Lower leg skin (tissue), 3 donors: ENCODE measurements at regions not wholly inside any gene's neighbourhood (a gene's known extent, or its start where the extent isn't known, plus 50 kb on each side); places are given as distances from the start of the nearest gene placed in this dataset.
"Not testable (repeated sequence)": the region's sequence is repeated elsewhere in the genome, so short reads cannot be mapped to it uniquely, and the experiment has no call there.

Source experiments
- POLR2A ChIP-seq, 2 donors: fragments of 450-650 bp; IDR thresholded peaks; one replicate each; pipeline ENCODE4 v1.6.1; 2016 to 2017; ENCODE audit warnings: antibody characterized with exemption in 2 of 2, mild to moderate bottlenecking in 1 of 2, moderate library complexity in 1 of 2
- TF ChIP-seq, protein P1 (sequence below), 3 donors: fragments of 450-650 bp; IDR thresholded peaks; one replicate each; pipeline ENCODE4 v1.5.1; 2016; ENCODE audit warnings: antibody characterized with exemption in 3 of 3, mild to moderate bottlenecking in 3 of 3, moderate library complexity in 2 of 3

DNA sequence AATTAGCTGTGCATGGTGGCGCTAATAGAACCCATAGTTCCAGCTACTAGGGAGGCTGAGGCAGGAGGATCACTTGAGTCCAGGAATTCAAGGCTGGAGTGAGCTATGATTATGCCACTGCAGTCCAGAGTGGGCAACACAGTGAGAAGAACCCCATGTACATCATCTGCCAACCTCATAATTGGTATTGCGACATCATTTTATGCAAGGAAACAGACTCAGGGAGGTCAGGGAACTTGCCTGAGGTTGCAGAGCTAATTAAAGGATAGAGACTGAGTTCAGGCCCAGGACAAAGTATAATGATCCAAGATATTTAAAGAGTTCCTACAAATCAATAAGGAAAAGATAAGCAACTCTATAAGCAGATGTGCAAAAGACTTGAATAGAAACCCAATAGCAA lies 178.1 kb upstream of the TUBA3C start:
- TF ChIP-seq, protein P1, sequence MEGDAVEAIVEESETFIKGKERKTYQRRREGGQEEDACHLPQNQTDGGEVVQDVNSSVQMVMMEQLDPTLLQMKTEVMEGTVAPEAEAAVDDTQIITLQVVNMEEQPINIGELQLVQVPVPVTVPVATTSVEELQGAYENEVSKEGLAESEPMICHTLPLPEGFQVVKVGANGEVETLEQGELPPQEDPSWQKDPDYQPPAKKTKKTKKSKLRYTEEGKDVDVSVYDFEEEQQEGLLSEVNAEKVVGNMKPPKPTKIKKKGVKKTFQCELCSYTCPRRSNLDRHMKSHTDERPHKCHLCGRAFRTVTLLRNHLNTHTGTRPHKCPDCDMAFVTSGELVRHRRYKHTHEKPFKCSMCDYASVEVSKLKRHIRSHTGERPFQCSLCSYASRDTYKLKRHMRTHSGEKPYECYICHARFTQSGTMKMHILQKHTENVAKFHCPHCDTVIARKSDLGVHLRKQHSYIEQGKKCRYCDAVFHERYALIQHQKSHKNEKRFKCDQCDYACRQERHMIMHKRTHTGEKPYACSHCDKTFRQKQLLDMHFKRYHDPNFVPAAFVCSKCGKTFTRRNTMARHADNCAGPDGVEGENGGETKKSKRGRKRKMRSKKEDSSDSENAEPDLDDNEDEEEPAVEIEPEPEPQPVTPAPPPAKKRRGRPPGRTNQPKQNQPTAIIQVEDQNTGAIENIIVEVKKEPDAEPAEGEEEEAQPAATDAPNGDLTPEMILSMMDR (IDR thresholded peaks at IDR 0.05), result not testable (repeated sequence)
- TF ChIP-seq POLR2A (IDR thresholded peaks at IDR 0.05), result not testable (repeated sequence)
